Bronchial epithelial cell (primary cell): ENCODE measurements at regions not wholly inside any gene's neighbourhood (a gene's known extent, or its start where the extent isn't known, plus 50 kb on each side); places are given as distances from the start of the nearest gene placed in this dataset.

Experiments used
- DNase-seq: peaks from one replicate; pipeline ENCODE4 v3.0.0-alpha.2; 2010; ENCODE audit warnings: low read depth
- FAIRE-seq: peaks from 2 replicates; lab custom pipeline; 2011; peaks lifted over from hg19 to GRCh38; lab: Jason Lieb, UNC
- H3K27me3 ChIP-seq: 2 replicates; pipeline ENCODE4 v1.5.1; 2011; ENCODE audit warnings: low read length; ENCODE audit not compliant: control insufficient read depth, insufficient read depth
- H3K36me3 ChIP-seq: 2 replicates; pipeline ENCODE4 v1.5.1; 2011; ENCODE audit warnings: low read length; ENCODE audit not compliant: control insufficient read depth, insufficient read depth
- H3K4me3 ChIP-seq: 2 replicates; pipeline ENCODE4 v1.5.1; 2011; ENCODE audit warnings: mild to moderate bottlenecking, low read depth, low read length, control low read depth
- CTCF ChIP-seq: IDR thresholded peaks from 2 replicates; pipeline ENCODE4 v1.5.1; 2011; ENCODE audit warnings: mild to moderate bottlenecking, moderate library complexity, low read length, control low read depth, inconsistent platforms; ENCODE audit not compliant: insufficient read depth, severe bottlenecking

- no peak for DNase-seq
- FAIRE-seq: no peak
- Histone ChIP-seq H3K36me3 (no peaks in the 10 kb centered on the region), H3K27me3 (no peaks in the 10 kb centered on the region), H3K4me3 (no peak overlapping the region)
- TF ChIP-seq CTCF: no peak
These were observed 143.7 kb upstream of the HABP2 start for GRCh38 chr10:113409175-113409574.

GRCh38 chr10:113410618-113411017 lies 142.2 kb upstream of the HABP2 start:
- FAIRE-seq (no peak), DNase-seq (no peak)
- no peak overlapping the region for H3K4me3 ChIP-seq
- H3K27me3 ChIP-seq: no peaks in the 10 kb centered on the region
- no peaks in the 10 kb centered on the region for H3K36me3 ChIP-seq
- TF ChIP-seq CTCF: no peak

GRCh38 chr10:113411456-113411855 lies 141.4 kb upstream of the HABP2 start:
- Histone ChIP-seq H3K36me3 (no peaks in the 10 kb centered on the region), H3K4me3 (no peak overlapping the region), H3K27me3 (no peaks in the 10 kb centered on the region)
- DNase-seq (no peak), FAIRE-seq (no peak)
- no peak for TF ChIP-seq CTCF

GRCh38 chr10:113412161-113412560 lies 140.7 kb upstream of the HABP2 start:
- FAIRE-seq: no peak
- no peaks in the 10 kb centered on the region for H3K27me3 ChIP-seq
- no peak for TF ChIP-seq CTCF
- H3K4me3 ChIP-seq: no peak overlapping the region
- peak; percentile 21 for DNase-seq
- no peaks in the 10 kb centered on the region for H3K36me3 ChIP-seq

GRCh38 chr10:113414543-113414942 lies 138.3 kb upstream of the HABP2 start:
- DNase-seq (no peak), FAIRE-seq (no peak)
- Histone ChIP-seq H3K4me3 (no peak overlapping the region), H3K36me3 (no peaks in the 10 kb centered on the region), H3K27me3 (no peaks in the 10 kb centered on the region)
- TF ChIP-seq CTCF: no peak

- no peak overlapping the region for H3K4me3 ChIP-seq
- no peaks in the 10 kb centered on the region for H3K27me3 ChIP-seq
- FAIRE-seq: peak; percentile 23
- TF ChIP-seq CTCF: no peak
- peak; percentile 65 for DNase-seq
- H3K36me3 ChIP-seq: no peaks in the 10 kb centered on the region
These were observed 137.6 kb upstream of the HABP2 start for GRCh38 chr10:113415246-113415645.
